K562 (cell line): ENCODE measurements at regions not wholly inside any gene's neighbourhood (a gene's known extent, or its start where the extent isn't known, plus 50 kb on each side); places are given as distances from the start of the nearest gene placed in this dataset.
"Not testable (repeated sequence)": the region's sequence is repeated elsewhere in the genome, so short reads cannot be mapped to it uniquely, and the experiment has no call there.

ENCODE experiments used
- DPF2 ChIP-seq: fragments of 450-650 bp; IDR thresholded peaks from 2 replicates; pipeline ENCODE4 v1.6.1; 2016
- EZH2 ChIP-seq: IDR thresholded peaks from 2 replicates; pipeline ENCODE4 v1.6.1; 2012; ENCODE audit warnings: low read depth, mild to moderate bottlenecking, inconsistent platforms, low read length, borderline replicate concordance
- GABPB2 ChIP-seq: fragments of 250-450 bp; sonication (Bioruptor Pico); conservative IDR thresholded peaks from 2 replicates; pipeline ENCODE4 v1.5.1; 2021; ENCODE audit warnings: mild to moderate bottlenecking
- NONO ChIP-seq, 2 experiments: fragments of 200-400 bp in 1 of 2; fragments of 450-650 bp in 1 of 2; formaldehyde crosslinking in 1 of 2; IDR thresholded peaks; 2 replicates each; pipeline ENCODE4 v1.6.1; 2017; ENCODE audit warnings: low read depth in 2 of 2, mild to moderate bottlenecking in 2 of 2, moderate library complexity in 2 of 2, low read length in 1 of 2
- POLR2A ChIP-seq: fragments of 450-650 bp; conservative IDR thresholded peaks from 2 replicates; pipeline ENCODE4 v1.6.1; 2016
- TCF7L2 ChIP-seq: fragments of 150-350 bp; IDR thresholded peaks from 2 replicates; pipeline ENCODE4 v1.6.1; 2016; ENCODE audit warnings: low read depth, mild to moderate bottlenecking, low read length, moderate library complexity
- ZNF124 ChIP-seq: sonication (generic); formaldehyde crosslinking; IDR thresholded peaks from 2 replicates; pipeline ENCODE4 v1.8.1; 2022; ENCODE audit warnings: missing genetic modification reagents
- ZNF23 ChIP-seq: fragments of 250-450 bp; sonication (Bioruptor Pico); IDR thresholded peaks from 2 replicates; pipeline ENCODE4 v1.4.0; 2020; ENCODE audit warnings: mild to moderate bottlenecking
- ZNF311 ChIP-seq: fragments of 250-450 bp; sonication (Bioruptor Pico); IDR thresholded peaks from 2 replicates; pipeline ENCODE4 v1.4.0; 2020; ENCODE audit warnings: mild to moderate bottlenecking, moderate library complexity
- TF ChIP-seq, protein P1 (sequence below), 3 experiments: IDR thresholded peaks in 2 of 3; conservative IDR thresholded peaks in 1 of 3; 2 replicates each; pipeline ENCODE4 v1.5.1; 2011 to 2012; ENCODE audit warnings: low read length in 3 of 3, mild to moderate bottlenecking in 3 of 3, control low read depth in 2 of 3, improper control_type of control experiment in 1 of 3, inconsistent platforms in 1 of 3, low read depth in 1 of 3, mixed read lengths in 1 of 3, moderate library complexity in 1 of 3; ENCODE audit not compliant: insufficient read depth in 2 of 3
- TF ChIP-seq, protein P2 (sequence below): fragments of 200-600 bp; sonication (generic); IDR thresholded peaks from one replicate; pipeline ENCODE4 v1.6.1; 2012; ENCODE audit warnings: mild to moderate bottlenecking, low read depth, low read length, inconsistent platforms
- TF ChIP-seq, protein P3 (sequence below), 2 experiments: IDR thresholded peaks; 2 replicates each; pipeline ENCODE4 v1.6.1; 2011; ENCODE audit warnings: borderline replicate concordance in 1 of 2, control low read depth in 1 of 2, low read depth in 1 of 2, low read length in 1 of 2, mild to moderate bottlenecking in 1 of 2, mixed read lengths in 1 of 2, moderate library complexity in 1 of 2; ENCODE audit not compliant: insufficient read depth in 1 of 2, insufficient read length in 1 of 2, poor library complexity in 1 of 2, severe bottlenecking in 1 of 2; ENCODE audit errors: extremely low read depth in 1 of 2
- TF ChIP-seq, protein P4 (sequence below): fragments of 250-450 bp; sonication (Bioruptor Pico); IDR thresholded peaks from 2 replicates; pipeline ENCODE4 v1.8.0; 2021; ENCODE audit warnings: moderate library complexity, mild to moderate bottlenecking, inconsistent platforms

DNA sequence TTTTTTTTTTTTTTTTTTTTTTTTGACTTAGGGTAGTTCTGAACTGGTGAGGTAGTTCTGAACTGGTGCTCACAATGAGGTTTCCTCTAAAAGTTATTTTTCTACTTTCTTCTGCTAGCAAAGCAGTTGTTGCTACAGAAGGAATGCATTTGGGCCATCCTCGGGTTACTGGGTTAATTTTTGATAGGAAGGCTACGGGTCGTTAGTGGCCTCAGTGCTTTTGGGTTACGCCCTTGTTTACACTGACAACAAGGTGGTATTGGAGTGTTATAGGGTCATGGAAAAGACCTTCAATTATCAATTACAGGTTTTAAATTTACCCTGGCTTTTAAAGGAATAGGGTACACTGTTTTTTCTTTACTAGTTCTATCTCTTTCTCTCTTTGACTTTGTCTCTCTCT, 1183.7 kb upstream of the CDH2 start:
- TF ChIP-seq ZNF311 (CRISPR knock-in tag); ZNF124 (CRISPR knock-in tag); NONO (IDR thresholded peaks at IDR 0.05; ENCODE audit: low read depth in 2 of 2, low read length in 1 of 2); ZNF23 (CRISPR knock-in tag); GABPB2 (CRISPR knock-in tag); DPF2; TCF7L2; POLR2A; EZH2: not testable (repeated sequence)
- TF ChIP-seq, protein P1, sequence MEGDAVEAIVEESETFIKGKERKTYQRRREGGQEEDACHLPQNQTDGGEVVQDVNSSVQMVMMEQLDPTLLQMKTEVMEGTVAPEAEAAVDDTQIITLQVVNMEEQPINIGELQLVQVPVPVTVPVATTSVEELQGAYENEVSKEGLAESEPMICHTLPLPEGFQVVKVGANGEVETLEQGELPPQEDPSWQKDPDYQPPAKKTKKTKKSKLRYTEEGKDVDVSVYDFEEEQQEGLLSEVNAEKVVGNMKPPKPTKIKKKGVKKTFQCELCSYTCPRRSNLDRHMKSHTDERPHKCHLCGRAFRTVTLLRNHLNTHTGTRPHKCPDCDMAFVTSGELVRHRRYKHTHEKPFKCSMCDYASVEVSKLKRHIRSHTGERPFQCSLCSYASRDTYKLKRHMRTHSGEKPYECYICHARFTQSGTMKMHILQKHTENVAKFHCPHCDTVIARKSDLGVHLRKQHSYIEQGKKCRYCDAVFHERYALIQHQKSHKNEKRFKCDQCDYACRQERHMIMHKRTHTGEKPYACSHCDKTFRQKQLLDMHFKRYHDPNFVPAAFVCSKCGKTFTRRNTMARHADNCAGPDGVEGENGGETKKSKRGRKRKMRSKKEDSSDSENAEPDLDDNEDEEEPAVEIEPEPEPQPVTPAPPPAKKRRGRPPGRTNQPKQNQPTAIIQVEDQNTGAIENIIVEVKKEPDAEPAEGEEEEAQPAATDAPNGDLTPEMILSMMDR (IDR thresholded peaks at IDR 0.05 in 2 of 3, conservative IDR thresholded peaks at IDR 0.05 in 1 of 3; ENCODE audit: insufficient read depth in 2 of 3, low read depth in 1 of 3, low read length in 3 of 3) = not testable (repeated sequence)
- TF ChIP-seq, protein P2, sequence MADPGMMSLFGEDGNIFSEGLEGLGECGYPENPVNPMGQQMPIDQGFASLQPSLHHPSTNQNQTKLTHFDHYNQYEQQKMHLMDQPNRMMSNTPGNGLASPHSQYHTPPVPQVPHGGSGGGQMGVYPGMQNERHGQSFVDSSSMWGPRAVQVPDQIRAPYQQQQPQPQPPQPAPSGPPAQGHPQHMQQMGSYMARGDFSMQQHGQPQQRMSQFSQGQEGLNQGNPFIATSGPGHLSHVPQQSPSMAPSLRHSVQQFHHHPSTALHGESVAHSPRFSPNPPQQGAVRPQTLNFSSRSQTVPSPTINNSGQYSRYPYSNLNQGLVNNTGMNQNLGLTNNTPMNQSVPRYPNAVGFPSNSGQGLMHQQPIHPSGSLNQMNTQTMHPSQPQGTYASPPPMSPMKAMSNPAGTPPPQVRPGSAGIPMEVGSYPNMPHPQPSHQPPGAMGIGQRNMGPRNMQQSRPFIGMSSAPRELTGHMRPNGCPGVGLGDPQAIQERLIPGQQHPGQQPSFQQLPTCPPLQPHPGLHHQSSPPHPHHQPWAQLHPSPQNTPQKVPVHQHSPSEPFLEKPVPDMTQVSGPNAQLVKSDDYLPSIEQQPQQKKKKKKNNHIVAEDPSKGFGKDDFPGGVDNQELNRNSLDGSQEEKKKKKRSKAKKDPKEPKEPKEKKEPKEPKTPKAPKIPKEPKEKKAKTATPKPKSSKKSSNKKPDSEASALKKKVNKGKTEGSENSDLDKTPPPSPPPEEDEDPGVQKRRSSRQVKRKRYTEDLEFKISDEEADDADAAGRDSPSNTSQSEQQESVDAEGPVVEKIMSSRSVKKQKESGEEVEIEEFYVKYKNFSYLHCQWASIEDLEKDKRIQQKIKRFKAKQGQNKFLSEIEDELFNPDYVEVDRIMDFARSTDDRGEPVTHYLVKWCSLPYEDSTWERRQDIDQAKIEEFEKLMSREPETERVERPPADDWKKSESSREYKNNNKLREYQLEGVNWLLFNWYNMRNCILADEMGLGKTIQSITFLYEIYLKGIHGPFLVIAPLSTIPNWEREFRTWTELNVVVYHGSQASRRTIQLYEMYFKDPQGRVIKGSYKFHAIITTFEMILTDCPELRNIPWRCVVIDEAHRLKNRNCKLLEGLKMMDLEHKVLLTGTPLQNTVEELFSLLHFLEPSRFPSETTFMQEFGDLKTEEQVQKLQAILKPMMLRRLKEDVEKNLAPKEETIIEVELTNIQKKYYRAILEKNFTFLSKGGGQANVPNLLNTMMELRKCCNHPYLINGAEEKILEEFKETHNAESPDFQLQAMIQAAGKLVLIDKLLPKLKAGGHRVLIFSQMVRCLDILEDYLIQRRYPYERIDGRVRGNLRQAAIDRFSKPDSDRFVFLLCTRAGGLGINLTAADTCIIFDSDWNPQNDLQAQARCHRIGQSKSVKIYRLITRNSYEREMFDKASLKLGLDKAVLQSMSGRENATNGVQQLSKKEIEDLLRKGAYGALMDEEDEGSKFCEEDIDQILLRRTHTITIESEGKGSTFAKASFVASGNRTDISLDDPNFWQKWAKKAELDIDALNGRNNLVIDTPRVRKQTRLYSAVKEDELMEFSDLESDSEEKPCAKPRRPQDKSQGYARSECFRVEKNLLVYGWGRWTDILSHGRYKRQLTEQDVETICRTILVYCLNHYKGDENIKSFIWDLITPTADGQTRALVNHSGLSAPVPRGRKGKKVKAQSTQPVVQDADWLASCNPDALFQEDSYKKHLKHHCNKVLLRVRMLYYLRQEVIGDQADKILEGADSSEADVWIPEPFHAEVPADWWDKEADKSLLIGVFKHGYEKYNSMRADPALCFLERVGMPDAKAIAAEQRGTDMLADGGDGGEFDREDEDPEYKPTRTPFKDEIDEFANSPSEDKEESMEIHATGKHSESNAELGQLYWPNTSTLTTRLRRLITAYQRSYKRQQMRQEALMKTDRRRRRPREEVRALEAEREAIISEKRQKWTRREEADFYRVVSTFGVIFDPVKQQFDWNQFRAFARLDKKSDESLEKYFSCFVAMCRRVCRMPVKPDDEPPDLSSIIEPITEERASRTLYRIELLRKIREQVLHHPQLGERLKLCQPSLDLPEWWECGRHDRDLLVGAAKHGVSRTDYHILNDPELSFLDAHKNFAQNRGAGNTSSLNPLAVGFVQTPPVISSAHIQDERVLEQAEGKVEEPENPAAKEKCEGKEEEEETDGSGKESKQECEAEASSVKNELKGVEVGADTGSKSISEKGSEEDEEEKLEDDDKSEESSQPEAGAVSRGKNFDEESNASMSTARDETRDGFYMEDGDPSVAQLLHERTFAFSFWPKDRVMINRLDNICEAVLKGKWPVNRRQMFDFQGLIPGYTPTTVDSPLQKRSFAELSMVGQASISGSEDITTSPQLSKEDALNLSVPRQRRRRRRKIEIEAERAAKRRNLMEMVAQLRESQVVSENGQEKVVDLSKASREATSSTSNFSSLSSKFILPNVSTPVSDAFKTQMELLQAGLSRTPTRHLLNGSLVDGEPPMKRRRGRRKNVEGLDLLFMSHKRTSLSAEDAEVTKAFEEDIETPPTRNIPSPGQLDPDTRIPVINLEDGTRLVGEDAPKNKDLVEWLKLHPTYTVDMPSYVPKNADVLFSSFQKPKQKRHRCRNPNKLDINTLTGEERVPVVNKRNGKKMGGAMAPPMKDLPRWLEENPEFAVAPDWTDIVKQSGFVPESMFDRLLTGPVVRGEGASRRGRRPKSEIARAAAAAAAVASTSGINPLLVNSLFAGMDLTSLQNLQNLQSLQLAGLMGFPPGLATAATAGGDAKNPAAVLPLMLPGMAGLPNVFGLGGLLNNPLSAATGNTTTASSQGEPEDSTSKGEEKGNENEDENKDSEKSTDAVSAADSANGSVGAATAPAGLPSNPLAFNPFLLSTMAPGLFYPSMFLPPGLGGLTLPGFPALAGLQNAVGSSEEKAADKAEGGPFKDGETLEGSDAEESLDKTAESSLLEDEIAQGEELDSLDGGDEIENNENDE = not testable (repeated sequence)
- TF ChIP-seq, protein P3, sequence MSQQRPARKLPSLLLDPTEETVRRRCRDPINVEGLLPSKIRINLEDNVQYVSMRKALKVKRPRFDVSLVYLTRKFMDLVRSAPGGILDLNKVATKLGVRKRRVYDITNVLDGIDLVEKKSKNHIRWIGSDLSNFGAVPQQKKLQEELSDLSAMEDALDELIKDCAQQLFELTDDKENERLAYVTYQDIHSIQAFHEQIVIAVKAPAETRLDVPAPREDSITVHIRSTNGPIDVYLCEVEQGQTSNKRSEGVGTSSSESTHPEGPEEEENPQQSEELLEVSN (IDR thresholded peaks at IDR 0.05; ENCODE audit: borderline replicate concordance in 1 of 2, extremely low read depth in 1 of 2, insufficient read depth in 1 of 2, insufficient read length in 1 of 2, low read depth in 1 of 2, low read length in 1 of 2, poor library complexity in 1 of 2, severe bottlenecking in 1 of 2) = not testable (repeated sequence)
- TF ChIP-seq, protein P4, sequence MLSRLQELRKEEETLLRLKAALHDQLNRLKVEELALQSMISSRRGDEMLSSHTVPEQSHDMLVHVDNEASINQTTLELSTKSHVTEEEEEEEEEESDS (CRISPR knock-in tag) = not testable (repeated sequence)
